ENCODE measurements at regions not wholly inside any gene's neighbourhood (a gene's known extent, or its start where the extent isn't known, plus 50 kb on each side); places are given as distances from the start of the nearest gene placed in this dataset.

GRCh38 chr21:36209626-36210171 is 53.1 kb downstream of the DOP1B start:
- TF ChIP-seq CTCF (IDR thresholded peaks at IDR 0.05): no peak
- TF ChIP-seq POLR2A (IDR thresholded peaks at IDR 0.05): no peak
